Ishikawa (cell line): ENCODE measurements at regions not wholly inside any gene's neighbourhood (a gene's known extent, or its start where the extent isn't known, plus 50 kb on each side); places are given as distances from the start of the nearest gene placed in this dataset.

ENCODE experiments used
- CEBPB ChIP-seq: IDR thresholded peaks from 2 replicates; pipeline ENCODE4 v1.6.1; 2012
- CREB1 ChIP-seq: IDR thresholded peaks from 2 replicates; pipeline ENCODE4 v1.6.1; 2012; ENCODE audit warnings: low read depth
- EGR1 ChIP-seq: IDR thresholded peaks from 2 replicates; pipeline ENCODE4 v1.6.1; 2012
- EP300 ChIP-seq: IDR thresholded peaks from 2 replicates; pipeline ENCODE4 v1.6.1; 2012; ENCODE audit warnings: borderline replicate concordance
- FOXM1 ChIP-seq: IDR thresholded peaks from 2 replicates; pipeline ENCODE4 v1.6.1; 2012; ENCODE audit warnings: low read depth, borderline replicate concordance
- NFIC ChIP-seq: IDR thresholded peaks from 2 replicates; pipeline ENCODE4 v1.6.1; 2012
- RAD21 ChIP-seq: IDR thresholded peaks from 2 replicates; pipeline ENCODE4 v1.6.1; 2012; ENCODE audit warnings: low read depth
- REST ChIP-seq: IDR thresholded peaks from 2 replicates; pipeline ENCODE4 v1.6.1; 2012; ENCODE audit warnings: low read depth, mild to moderate bottlenecking
- TAF1 ChIP-seq: IDR thresholded peaks from 2 replicates; pipeline ENCODE4 v1.6.1; 2012; ENCODE audit warnings: low read depth, mild to moderate bottlenecking
- TCF12 ChIP-seq: IDR thresholded peaks from 2 replicates; pipeline ENCODE4 v1.6.1; 2012; ENCODE audit warnings: low read depth
- TEAD4 ChIP-seq: IDR thresholded peaks from 2 replicates; pipeline ENCODE4 v1.6.1; 2012
- USF1 ChIP-seq: IDR thresholded peaks from 2 replicates; pipeline ENCODE4 v1.6.1; 2012
- YY1 ChIP-seq: IDR thresholded peaks from 2 replicates; pipeline ENCODE4 v1.6.1; 2012; ENCODE audit warnings: low read depth
- ZBTB7A ChIP-seq: IDR thresholded peaks from 2 replicates; pipeline ENCODE4 v1.6.1; 2012; ENCODE audit warnings: low read depth
- TF ChIP-seq, protein P1 (sequence below): IDR thresholded peaks from 2 replicates; pipeline ENCODE4 v1.6.1; 2012

GRCh38 chr2:118249531-118249930 is 161.3 kb downstream of the INSIG2 start:
- TF ChIP-seq USF1 (no peak), FOXM1 (no peak), YY1 (no peak), CREB1 (no peak), RAD21 (no peak), EGR1 (no peak), EP300 (no peak), CEBPB (no peak), REST (no peak), NFIC (no peak), ZBTB7A (no peak)
- TF ChIP-seq, protein P1, sequence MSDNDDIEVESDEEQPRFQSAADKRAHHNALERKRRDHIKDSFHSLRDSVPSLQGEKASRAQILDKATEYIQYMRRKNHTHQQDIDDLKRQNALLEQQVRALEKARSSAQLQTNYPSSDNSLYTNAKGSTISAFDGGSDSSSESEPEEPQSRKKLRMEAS: no peak

- no peak for TF ChIP-seq YY1
- no peak for TF ChIP-seq RAD21
- no peak for TF ChIP-seq FOXM1
- no peak for TF ChIP-seq CREB1
- TF ChIP-seq TAF1: no peak
These were observed 158.5 kb downstream of the INSIG2 start for GRCh38 chr2:118246726-118247125.

DNA sequence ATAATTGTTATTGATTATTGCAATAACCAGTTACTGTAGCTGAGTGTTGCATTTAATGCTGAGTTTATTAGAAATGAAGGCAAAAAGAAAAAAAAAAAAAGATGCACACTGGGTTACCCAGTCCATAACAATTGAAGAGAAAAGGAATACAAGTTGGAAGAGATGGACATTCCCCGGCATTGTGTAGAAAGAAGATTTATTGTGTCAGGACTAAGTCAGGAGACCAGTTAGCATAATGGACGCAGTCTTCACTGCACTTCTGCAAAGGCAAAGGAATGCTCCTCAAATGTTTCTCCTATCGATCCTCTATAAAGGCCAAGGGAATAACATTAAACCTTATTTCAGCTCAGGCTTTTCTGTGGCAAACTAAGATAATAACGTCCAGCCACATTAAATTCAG is 157.8 kb downstream of the INSIG2 start:
- no peak for TF ChIP-seq CEBPB
- TF ChIP-seq USF1: no peak
- TF ChIP-seq EP300: no peak
- TF ChIP-seq CREB1: no peak
- no peak for TF ChIP-seq YY1
- TF ChIP-seq ZBTB7A: no peak
- no peak for TF ChIP-seq RAD21
- TF ChIP-seq, protein P1: no peak
- TF ChIP-seq TAF1: no peak
- TF ChIP-seq REST: no peak
- no peak for TF ChIP-seq NFIC
- no peak for TF ChIP-seq TEAD4
- no peak for TF ChIP-seq FOXM1
- TF ChIP-seq TCF12: no peak
- TF ChIP-seq EGR1: no peak

DNA sequence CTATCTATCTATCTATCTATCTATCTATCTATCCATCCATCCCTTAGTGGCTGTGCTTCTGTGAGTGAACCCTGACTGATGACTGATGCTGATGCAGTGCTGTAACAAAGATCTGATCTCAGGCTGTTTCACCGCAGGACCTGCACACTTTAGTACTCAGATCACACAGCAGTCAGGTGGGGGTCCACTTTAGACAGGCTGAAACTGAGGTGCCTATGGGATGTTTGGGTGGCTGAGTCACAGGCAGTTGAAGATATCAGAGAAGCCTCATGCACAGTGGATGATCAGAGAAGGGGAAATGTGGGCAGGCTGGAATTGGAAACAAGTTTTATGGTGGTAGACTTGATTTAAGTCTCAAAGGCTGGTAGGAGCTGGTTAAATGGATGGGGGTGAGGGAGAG is 156.4 kb downstream of the INSIG2 start:
- no peak for TF ChIP-seq EGR1
- TF ChIP-seq RAD21: no peak
- TF ChIP-seq CEBPB: no peak
- TF ChIP-seq TCF12: no peak
- TF ChIP-seq CREB1: no peak
- TF ChIP-seq, protein P1: no peak
- TF ChIP-seq TAF1: no peak
- no peak for TF ChIP-seq ZBTB7A
- no peak for TF ChIP-seq NFIC
- no peak for TF ChIP-seq REST
- TF ChIP-seq FOXM1: no peak
- TF ChIP-seq TEAD4: no peak
- no peak for TF ChIP-seq YY1

- TF ChIP-seq RAD21: no peak
These were observed 154.8 kb downstream of the INSIG2 start for GRCh38 chr2:118243031-118243430.
